ENCODE measurements at regions not wholly inside any gene's neighbourhood (a gene's known extent, or its start where the extent isn't known, plus 50 kb on each side); places are given as distances from the start of the nearest gene placed in this dataset.

DNA sequence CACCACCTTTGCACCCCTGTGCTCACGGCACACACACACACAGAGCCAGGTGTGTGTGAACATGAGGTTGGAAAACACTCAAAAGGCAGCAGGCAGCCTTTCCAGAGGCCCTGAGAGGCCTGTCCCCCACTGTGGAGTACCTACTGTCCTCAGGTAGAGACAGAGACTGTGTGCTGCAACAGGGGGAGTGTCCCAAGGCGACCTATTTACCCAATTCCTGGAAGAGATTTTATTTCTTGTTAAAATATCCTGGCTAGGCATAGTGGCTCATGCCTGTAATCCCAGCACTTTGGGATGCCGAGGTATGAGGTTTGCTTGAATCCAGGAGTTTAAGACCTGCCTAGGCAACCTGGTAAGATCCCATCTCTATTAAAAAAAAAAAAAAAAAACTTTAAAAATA, 108.5 kb downstream of the COPRS start:
- intact Hi-C loops (cut with micrococcal nuclease; ENCODE audit: unreplicated experiment): no loop called here
- TF ChIP-seq EZH2phosphoT487 (IDR thresholded peaks at IDR 0.05; ENCODE audit: borderline replicate concordance, low read depth, low read length) (no peak), CTCF (conservative IDR thresholded peaks at IDR 0.05; ENCODE audit: low read length) (no peak)

DNA sequence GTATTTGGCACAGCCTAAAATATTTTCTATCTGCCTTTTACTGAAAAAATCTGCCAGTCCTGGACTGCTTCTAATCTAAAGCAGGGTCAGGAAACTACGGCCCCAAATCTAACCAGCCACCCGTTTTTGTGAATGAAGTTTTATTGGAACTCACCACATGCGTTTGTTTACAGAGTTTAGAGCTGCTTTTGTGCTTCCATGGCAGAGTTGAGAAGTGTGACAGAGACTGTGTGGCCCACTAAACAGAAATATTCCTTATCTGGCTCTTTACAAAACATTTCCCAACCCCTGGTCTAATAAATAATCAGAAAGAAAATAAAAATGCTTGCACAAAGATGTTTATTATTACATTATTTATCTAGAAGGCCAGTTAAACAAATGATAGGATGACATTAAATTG, 110.2 kb downstream of the COPRS start:
- Histone ChIP-seq H3K9me2 (ENCODE audit: insufficient read depth, low read length) (no peaks in the 10 kb centered on the region), H4K20me1 (ENCODE audit: insufficient read depth, low read length) (no peaks in the 10 kb centered on the region), H2AFZ (ENCODE audit: low read length) (no peak overlapping the region), H3K79me2 (ENCODE audit: insufficient read depth, low read depth, low read length) (no peaks in the 10 kb centered on the region), H3K4me2 (ENCODE audit: low read length) (no peak overlapping the region), H3K9me3 (ENCODE audit: low read length) (no peaks in the 10 kb centered on the region), H3K4me1 (ENCODE audit: insufficient read depth, low read length, poor library complexity, severe bottlenecking) (no peaks in the 10 kb centered on the region), H3K36me3 (ENCODE audit: insufficient read depth, low read length) (no peaks in the 10 kb centered on the region), H3K4me3 (ENCODE audit: low read depth, low read length, poor library complexity, severe bottlenecking) (no peak overlapping the region), H3K27ac (ENCODE audit: low read depth, low read length, poor library complexity, severe bottlenecking) (no peak overlapping the region)
- POLR2A ChIA-PET: no interaction called here
- intact Hi-C loops (cut with micrococcal nuclease; ENCODE audit: unreplicated experiment): no loop called here
- BruUV-seq (replicated peaks): no TSS peak
- TF ChIP-seq EZH2phosphoT487 (IDR thresholded peaks at IDR 0.05; ENCODE audit: borderline replicate concordance, low read depth, low read length) (no peak), CTCF (conservative IDR thresholded peaks at IDR 0.05; ENCODE audit: low read length) (no peak)
- CTCF ChIA-PET (ENCODE audit: unreplicated experiment): no interaction called here
- DNase-seq (ENCODE audit: low spot score): no peak

More for the DNA sequence above, 108.5 kb downstream of the COPRS start:
- no peaks in the 10 kb centered on the region for H4K20me1 ChIP-seq (ENCODE audit: insufficient read depth, low read length)
- no peak for DNase-seq (ENCODE audit: low spot score)
- no peaks in the 10 kb centered on the region for H3K9me3 ChIP-seq (ENCODE audit: low read length)
- H2AFZ ChIP-seq (ENCODE audit: low read length): no peak overlapping the region
- H3K27ac ChIP-seq (ENCODE audit: low read depth, low read length, poor library complexity, severe bottlenecking): no peak overlapping the region
- H3K4me2 ChIP-seq (ENCODE audit: low read length): no peak overlapping the region
- no peaks in the 10 kb centered on the region for H3K9me2 ChIP-seq (ENCODE audit: insufficient read depth, low read length)
- ChIA-PET POLR2A (no interaction called here), CTCF (ENCODE audit: unreplicated experiment) (no interaction called here)
- H3K4me1 ChIP-seq (ENCODE audit: insufficient read depth, low read length, poor library complexity, severe bottlenecking): no peaks in the 10 kb centered on the region
- H3K4me3 ChIP-seq (ENCODE audit: low read depth, low read length, poor library complexity, severe bottlenecking): no peak overlapping the region
- H3K36me3 ChIP-seq (ENCODE audit: insufficient read depth, low read length): no peaks in the 10 kb centered on the region
- no TSS peak for BruUV-seq (replicated peaks)
- H3K79me2 ChIP-seq (ENCODE audit: insufficient read depth, low read depth, low read length): no peaks in the 10 kb centered on the region

- Histone ChIP-seq H3K4me2 (ENCODE audit: low read length) (no peak overlapping the region), H3K9me2 (ENCODE audit: insufficient read depth, low read length) (no peaks in the 10 kb centered on the region), H2AFZ (ENCODE audit: low read length) (no peak overlapping the region), H3K36me3 (ENCODE audit: insufficient read depth, low read length) (no peaks in the 10 kb centered on the region), H3K4me3 (ENCODE audit: low read depth, low read length, poor library complexity, severe bottlenecking) (no peak overlapping the region), H4K20me1 (ENCODE audit: insufficient read depth, low read length) (no peaks in the 10 kb centered on the region), H3K27ac (ENCODE audit: low read depth, low read length, poor library complexity, severe bottlenecking) (no peak overlapping the region), H3K79me2 (ENCODE audit: insufficient read depth, low read depth, low read length) (no peaks in the 10 kb centered on the region), H3K9me3 (ENCODE audit: low read length) (no peaks in the 10 kb centered on the region), H3K4me1 (ENCODE audit: insufficient read depth, low read length, poor library complexity, severe bottlenecking) (no peaks in the 10 kb centered on the region)
- no peak for TF ChIP-seq CTCF (conservative IDR thresholded peaks at IDR 0.05; ENCODE audit: low read length)
- no peak for TF ChIP-seq EZH2phosphoT487 (IDR thresholded peaks at IDR 0.05; ENCODE audit: borderline replicate concordance, low read depth, low read length)
- DNase-seq (ENCODE audit: low spot score): no peak
- no TSS peak for BruUV-seq (replicated peaks)
- ChIA-PET POLR2A (no interaction called here), CTCF (ENCODE audit: unreplicated experiment) (no interaction called here)
- intact Hi-C loops (cut with micrococcal nuclease; ENCODE audit: unreplicated experiment): no loop called here
Measured at GRCh38 chr17:31746884-31747495, 112.1 kb downstream of the COPRS start.
